Ovary (tissue), 7 donors: ENCODE measurements at regions not wholly inside any gene's neighbourhood (a gene's known extent, or its start where the extent isn't known, plus 50 kb on each side); places are given as distances from the start of the nearest gene placed in this dataset.

Experiments
- DNase-seq, 5 donors: peaks; one replicate each; pipeline ENCODE4 v3.0.0-alpha.2; 2019 to 2020
- H3K27ac ChIP-seq, 2 donors: fragments of 200-600 bp; one replicate each; pipeline versions ENCODE4 v1.5.1 to v1.8.0; 2019 to 2022
- H3K27me3 ChIP-seq: fragments of 200-600 bp; one replicate; pipeline ENCODE4 v1.8.0; 2022
- H3K36me3 ChIP-seq: fragments of 200-600 bp; sonication (generic); one replicate; pipeline ENCODE4 v1.5.1; 2019
- H3K4me1 ChIP-seq: one replicate; pipeline ENCODE4 v1.8.1; 2013; ENCODE audit warnings: mild to moderate bottlenecking, moderate library complexity; ENCODE audit not compliant: insufficient read depth
- H3K4me3 ChIP-seq: fragments of 200-600 bp; sonication (generic); one replicate; pipeline ENCODE4 v1.5.1; 2017
- H3K9me3 ChIP-seq, 2 donors: fragments of 200-600 bp in 1 of 2; sonication (generic) in 1 of 2; one replicate each; pipeline versions ENCODE4 v1.5.1 to v1.8.1; 2013 to 2019; ENCODE audit warnings: mild to moderate bottlenecking in 1 of 2, moderate library complexity in 1 of 2
- EP300 ChIP-seq: sonication (generic); formaldehyde crosslinking; IDR thresholded peaks from one replicate; pipeline ENCODE4 v1.6.1; 2017; ENCODE audit warnings: antibody characterized with exemption
- POLR2A ChIP-seq: fragments of 450-650 bp; IDR thresholded peaks from one replicate; pipeline ENCODE4 v1.6.1; 2017; ENCODE audit warnings: antibody characterized with exemption, mild to moderate bottlenecking, moderate library complexity
- WGBS, 3 donors: extraction: QIAGEN DNeasy Blood & Tissue Kit in 1 of 3; methylation state at CpG; one replicate each; pipeline versions ENCODE4 v1.1.5 to v1.1.7; 2013 to 2017; 5-methylcytosine and 5-hydroxymethylcytosine counted together
- intact Hi-C, 4 donors: fragments of 100-400 bp; cut with DNase I; formaldehyde crosslinking; loops; one replicate each; pipeline versions ENCODE4 v1.11.0 to v1.15.1; 2022 to 2023
- TF ChIP-seq, protein P1 (sequence below), 3 donors: fragments of 450-650 bp in 2 of 3; fragments of 200-600 bp in 1 of 3; IDR thresholded peaks; one replicate each; pipeline versions ENCODE4 v1.5.1 to v1.8.0; 2016 to 2022; ENCODE audit warnings: antibody characterized with exemption in 3 of 3, mild to moderate bottlenecking in 1 of 3
- donor health status: DM: no; HTN: no; CAD: no; lungs with moderate emphysema.
- donor health status: DM: no; HTN: no; CAD: no.
- donor health status: Bipolar disorder and iron deficiency.
- donor health status: DM: no; HTN: no; CAD: no.
- donor health status: DM: yes; HTN: yes; CAD: no.

- no peaks in the 10 kb centered on the region for H3K27me3 ChIP-seq
- no peak overlapping the region for H3K4me3 ChIP-seq
- peak overlapping the region; percentile 7 to 79 for H3K27ac ChIP-seq
- H3K4me1 ChIP-seq: peaks cover 14% of the 10 kb centered on the region
- no peaks in the 10 kb centered on the region for H3K36me3 ChIP-seq
- intact Hi-C loops: loop anchor here in 3 of 4 donors (5.0 kb wide), 5 partner anchors 39 to 1059 kb away; no protein-coding TSS in a partner anchor
- no peak for DNase-seq
- TF ChIP-seq POLR2A: no peak
- TF ChIP-seq EP300: no peak
- TF ChIP-seq, protein P1, sequence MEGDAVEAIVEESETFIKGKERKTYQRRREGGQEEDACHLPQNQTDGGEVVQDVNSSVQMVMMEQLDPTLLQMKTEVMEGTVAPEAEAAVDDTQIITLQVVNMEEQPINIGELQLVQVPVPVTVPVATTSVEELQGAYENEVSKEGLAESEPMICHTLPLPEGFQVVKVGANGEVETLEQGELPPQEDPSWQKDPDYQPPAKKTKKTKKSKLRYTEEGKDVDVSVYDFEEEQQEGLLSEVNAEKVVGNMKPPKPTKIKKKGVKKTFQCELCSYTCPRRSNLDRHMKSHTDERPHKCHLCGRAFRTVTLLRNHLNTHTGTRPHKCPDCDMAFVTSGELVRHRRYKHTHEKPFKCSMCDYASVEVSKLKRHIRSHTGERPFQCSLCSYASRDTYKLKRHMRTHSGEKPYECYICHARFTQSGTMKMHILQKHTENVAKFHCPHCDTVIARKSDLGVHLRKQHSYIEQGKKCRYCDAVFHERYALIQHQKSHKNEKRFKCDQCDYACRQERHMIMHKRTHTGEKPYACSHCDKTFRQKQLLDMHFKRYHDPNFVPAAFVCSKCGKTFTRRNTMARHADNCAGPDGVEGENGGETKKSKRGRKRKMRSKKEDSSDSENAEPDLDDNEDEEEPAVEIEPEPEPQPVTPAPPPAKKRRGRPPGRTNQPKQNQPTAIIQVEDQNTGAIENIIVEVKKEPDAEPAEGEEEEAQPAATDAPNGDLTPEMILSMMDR (IDR thresholded peaks at IDR 0.05): no peak
- 25 to 49% (median 27%) methylated on average over 1 of the region's 1 CpG for WGBS, 3 donors
- no peaks in the 10 kb centered on the region for H3K9me3 ChIP-seq
Observed at GRCh38 chr15:95288626-95289025, 1041.9 kb upstream of the NR2F2 start.

DNA sequence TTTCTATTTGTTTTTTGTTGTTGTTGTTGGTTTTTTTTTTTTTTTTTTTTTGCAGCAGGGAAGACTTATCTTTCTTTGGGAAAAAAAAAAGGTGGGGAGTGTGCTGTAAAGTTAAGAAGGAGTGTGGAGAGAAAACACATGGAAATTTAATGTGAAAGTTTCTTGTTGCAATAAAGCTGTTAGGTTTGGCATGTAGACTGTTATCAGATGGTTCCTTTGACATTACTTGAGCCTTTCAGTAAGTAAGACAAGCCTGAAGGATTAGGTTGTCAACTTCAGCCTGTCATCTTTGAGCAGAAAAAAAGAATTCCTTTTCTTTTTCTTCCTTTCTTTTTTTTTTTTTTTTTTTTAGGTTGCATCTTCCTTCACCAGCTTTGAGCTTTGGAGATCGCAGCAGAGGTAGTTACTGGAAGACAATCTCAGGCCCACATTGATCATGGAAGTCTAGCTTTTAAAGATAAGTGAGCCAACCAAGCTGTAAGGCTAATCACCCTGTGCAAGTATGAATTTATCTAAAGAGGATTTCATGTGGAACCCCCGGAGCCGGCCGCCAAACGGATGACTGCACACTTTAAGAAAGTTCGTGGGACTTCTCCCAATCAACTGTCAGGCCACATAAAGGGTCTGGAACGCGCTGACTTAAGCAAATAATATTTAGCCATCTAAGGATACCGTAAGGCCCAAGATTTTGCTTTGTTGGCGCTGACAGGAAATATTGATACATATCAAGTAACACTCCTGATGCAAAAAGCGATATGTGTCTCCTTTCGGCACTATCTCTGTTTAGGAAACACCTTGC is 1040.1 kb upstream of the NR2F2 start:
- 36 to 51% (median 37%) methylated on average over 12 of the region's 12 CpGs for WGBS, 3 donors
- Histone ChIP-seq H3K4me1 (peaks cover 10% of the 10 kb centered on the region), H3K27ac (peak overlapping the region; percentile 27 to 79), H3K9me3 (no peaks in the 10 kb centered on the region), H3K27me3 (no peaks in the 10 kb centered on the region), H3K4me3 (no peak overlapping the region), H3K36me3 (no peaks in the 10 kb centered on the region)
- intact Hi-C loops: no loop called here
- no peak for DNase-seq
- TF ChIP-seq EP300 (no peak), POLR2A (no peak)
- TF ChIP-seq, protein P1 (IDR thresholded peaks at IDR 0.05): no peak

DNA sequence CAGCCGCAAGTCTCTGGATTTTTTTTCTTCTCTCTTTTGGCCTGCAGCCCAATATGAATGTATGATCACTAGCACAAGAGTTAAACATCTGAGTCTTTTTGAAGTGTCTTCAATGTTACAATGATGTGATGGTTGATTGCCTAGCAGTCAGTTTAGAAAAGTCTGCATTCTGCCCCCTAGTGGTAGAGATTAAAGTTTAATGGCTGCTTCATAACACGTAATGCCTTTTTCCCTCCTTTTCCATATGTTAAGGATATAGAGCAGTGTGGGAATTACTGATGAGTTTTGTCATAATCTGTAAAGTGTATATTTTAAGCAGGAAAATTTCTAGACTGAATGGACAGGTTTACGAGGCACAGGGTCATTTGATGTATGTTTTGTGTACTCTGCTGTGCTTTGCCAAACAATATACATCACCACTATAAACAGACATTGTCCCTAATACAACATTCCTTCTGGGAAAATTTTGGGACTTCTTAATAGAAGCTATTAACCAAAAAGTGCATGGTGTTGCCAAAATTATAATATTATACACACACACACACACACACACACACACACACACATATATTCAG is 1038.5 kb upstream of the NR2F2 start:
- no peaks in the 10 kb centered on the region for H3K9me3 ChIP-seq
- peak overlapping the region in 1 of 2 donors; percentile 79 for H3K27ac ChIP-seq
- WGBS, 3 donors: 82 to 89% (median 87%) methylated on average over 3 of the region's 3 CpGs
- intact Hi-C loops: no loop called here
- no peak overlapping the region for H3K4me3 ChIP-seq
- no peaks in the 10 kb centered on the region for H3K36me3 ChIP-seq
- H3K27me3 ChIP-seq: no peaks in the 10 kb centered on the region
- TF ChIP-seq EP300 (no peak), POLR2A (no peak)
- TF ChIP-seq, protein P1 (IDR thresholded peaks at IDR 0.05): peak; percentile 53 to 66 (median 54)
- H3K4me1 ChIP-seq: peaks cover 13% of the 10 kb centered on the region
- DNase-seq: no peak

DNA sequence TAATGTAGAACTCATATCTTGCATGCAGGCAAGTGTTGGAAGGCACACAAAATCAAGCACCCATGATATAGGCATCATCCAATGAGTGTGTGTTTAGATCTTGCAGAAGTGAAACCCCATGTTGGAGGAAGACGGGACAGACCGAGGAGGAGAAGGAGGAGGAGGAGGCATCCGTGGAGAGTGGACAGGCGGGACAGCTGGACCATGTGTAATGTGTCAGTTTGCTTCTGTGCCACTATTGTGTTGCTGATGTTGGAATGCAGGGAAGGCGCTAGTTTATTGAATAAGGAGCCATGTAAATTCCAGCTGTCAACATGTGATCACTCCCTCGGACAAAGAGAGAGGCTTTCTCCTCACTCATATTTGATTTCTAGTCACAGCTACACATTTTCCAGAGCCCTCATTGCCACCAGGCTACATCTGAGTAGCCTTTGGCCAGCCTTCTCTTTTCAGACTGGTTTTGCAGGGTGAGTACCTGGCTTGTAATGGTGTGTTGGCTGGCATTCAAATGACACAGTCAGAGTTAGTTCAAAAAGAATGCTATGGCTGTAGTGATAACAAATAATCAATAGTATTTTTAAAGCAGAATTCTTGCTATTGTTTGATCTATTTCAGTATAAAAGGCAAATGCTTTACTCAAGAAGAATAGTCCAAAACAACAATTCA is 1037.6 kb upstream of the NR2F2 start:
- peak overlapping the region; percentile 22 to 79 for H3K27ac ChIP-seq
- 9 to 13% (median 10%) methylated on average over 6 of the region's 6 CpGs for WGBS, 3 donors

More for the DNA sequence above, 1037.6 kb upstream of the NR2F2 start:
- Histone ChIP-seq H3K4me1 (peaks cover 11% of the 10 kb centered on the region), H3K9me3 (no peaks in the 10 kb centered on the region), H3K36me3 (no peaks in the 10 kb centered on the region), H3K27me3 (no peaks in the 10 kb centered on the region), H3K4me3 (no peak overlapping the region)
- TF ChIP-seq EP300 (no peak), POLR2A (no peak)
- TF ChIP-seq, protein P1 (IDR thresholded peaks at IDR 0.05): no peak
- peak in 1 of 5 donors; percentile 28 for DNase-seq
- intact Hi-C loops: no loop called here
